Heart right ventricle (tissue), 16 donors: ENCODE measurements at regions not wholly inside any gene's neighbourhood (a gene's known extent, or its start where the extent isn't known, plus 50 kb on each side); places are given as distances from the start of the nearest gene placed in this dataset.

Experiments
- ATAC-seq, 8 donors: fragments of 200-7000 bp; cut with Tn5 transposase; one replicate each; pipeline ENCODE4 v1.9.1; 2020; ENCODE audit warnings: mild to moderate bottlenecking in 8 of 8, moderate library complexity in 8 of 8, moderate number of reproducible peaks in 1 of 8
- DNase-seq, 2 donors: peaks; one replicate each; pipeline ENCODE4 v3.0.0-alpha.2; 2020
- H3K27ac ChIP-seq, 10 donors: fragments of 200-600 bp; sonication (generic) in 2 of 10; one replicate each; pipeline versions ENCODE4 v1.5.0 to v1.8.0; 2020 to 2022; ENCODE audit warnings: mild to moderate bottlenecking in 3 of 10
- H3K27me3 ChIP-seq, 7 donors: fragments of 200-600 bp; one replicate each; pipeline ENCODE4 v1.8.0; 2021 to 2022; ENCODE audit warnings: mild to moderate bottlenecking in 2 of 7
- H3K36me3 ChIP-seq, 9 donors: fragments of 200-600 bp; sonication (generic) in 1 of 9; one replicate each; pipeline versions ENCODE4 v1.5.0 to v1.8.0; 2020 to 2022; ENCODE audit warnings: mild to moderate bottlenecking in 2 of 9
- H3K4me1 ChIP-seq, 9 donors: fragments of 200-600 bp; sonication (generic) in 1 of 9; one replicate each; pipeline versions ENCODE4 v1.5.0 to v1.8.0; 2020 to 2022; ENCODE audit warnings: mild to moderate bottlenecking in 4 of 9
- H3K4me3 ChIP-seq, 10 donors: fragments of 200-600 bp; sonication (generic) in 2 of 10; one replicate each; pipeline versions ENCODE4 v1.5.0 to v1.8.0; 2020 to 2022; ENCODE audit warnings: mild to moderate bottlenecking in 7 of 10, moderate library complexity in 2 of 10
- H3K9me3 ChIP-seq, 11 donors: fragments of 200-600 bp in 10 of 11; sonication (generic) in 2 of 11; one replicate each; pipeline versions ENCODE4 v1.5.0 to v1.8.0; 2013 to 2022; ENCODE audit warnings: mild to moderate bottlenecking in 2 of 11, control low read depth in 1 of 11, moderate library complexity in 1 of 11
- CTCF ChIP-seq, 9 donors: fragments of 200-600 bp; sonication (generic) in 2 of 9; IDR thresholded peaks; one replicate each; pipeline versions ENCODE4 v1.5.0 to v1.8.0; 2021 to 2022; ENCODE audit warnings: antibody characterized with exemption in 9 of 9, mild to moderate bottlenecking in 5 of 9, moderate library complexity in 1 of 9
- WGBS, 2 donors: extraction: QIAGEN DNeasy Blood & Tissue Kit; methylation state at CpG; one replicate each; pipeline ENCODE4 v1.1.7; 2013; ENCODE audit warnings: inconsistent platforms in 1 of 2; 5-methylcytosine and 5-hydroxymethylcytosine counted together
- intact Hi-C, 10 donors: fragments of 100-400 bp; cut with DNase I; formaldehyde crosslinking; loops; one replicate each; pipeline versions ENCODE4 v1.11.1 to v1.14.2; 2022
- donor health status: Arrhythmogenic right ventricular cardiomyopathy.
- donor health status: ischemic (EF 13 %, LVEDD 7.1; RV severe dilation, severe dysfunction).
- donor health status: healthy with polysubstance abuse.
- donor health status: DM: no; HTN: yes; CAD: no.
- donor health status: DM: no; HTN: no; CAD: no.
- donor health status: ischemic (EF 25% LVEDD 6.9; RV normal size, moderate dysfunction).
- donor health status: ischemic (EF 25% LVEDD 5.7; RV mildly dilated, moderate dysfunction).
- donor health status: healthy.
- donor health status: DM: yes; HTN: yes; CAD: no.
- donor health status: Ischemic cardiomyopathy.
- donor health status: ischemic (EF 35%, LVEDD 5.7; RV mildly dilated, moderate dysfunction).
- donor health status: nonischemic (EF 11% LVEDD 7.7; RV severe dilation, severe dysfunction).
- donor health status: DM: yes; HTN: yes; CAD: no.
- donor health status: PGD.
- donor health status: ischemic (EF 29% LVEDD 5.4; RV normal size, mild dysfunction).
- donor health status: nonischemic (EF 23%, LVEDD 6.1; RV moderate dilation, normal function).

- no peak overlapping the region for H3K4me3 ChIP-seq
- DNase-seq (no peak), ATAC-seq (no peak)
- intact Hi-C loops: no loop called here
- no peaks in the 10 kb centered on the region for H3K36me3 ChIP-seq
- no peak for TF ChIP-seq CTCF (IDR thresholded peaks at IDR 0.05)
- H3K27me3 ChIP-seq: peaks cover 0 to 2% (median 0%) of the 10 kb centered on the region in 7 donors
- no peak overlapping the region for H3K27ac ChIP-seq
- WGBS, 2 donors: 50 to 79% methylated on average over 2 of the region's 2 CpGs
- peaks cover 0 to 4% (median 0%) of the 10 kb centered on the region in 9 donors for H3K4me1 ChIP-seq
- no peaks in the 10 kb centered on the region for H3K9me3 ChIP-seq
Observed at GRCh38 chr18:45175511-45175910, 439.8 kb upstream of the SLC14A2 start.

- ATAC-seq (no peak), DNase-seq (no peak)
- H3K4me1 ChIP-seq: no peaks in the 10 kb centered on the region
- no peaks in the 10 kb centered on the region for H3K36me3 ChIP-seq
- no peak overlapping the region for H3K27ac ChIP-seq
- 63 to 67% methylated on average over 3 of the region's 3 CpGs for WGBS, 2 donors
- intact Hi-C loops: no loop called here
- H3K27me3 ChIP-seq: peaks cover 0 to 3% (median 0%) of the 10 kb centered on the region in 7 donors
- H3K4me3 ChIP-seq: no peak overlapping the region
- no peak for TF ChIP-seq CTCF (IDR thresholded peaks at IDR 0.05)
- no peaks in the 10 kb centered on the region for H3K9me3 ChIP-seq
Observed at GRCh38 chr18:45186832-45187231, 428.4 kb upstream of the SLC14A2 start.

GRCh38 chr18:45191795-45192194 lies 423.5 kb upstream of the SLC14A2 start:
- Histone ChIP-seq H3K4me1 (no peaks in the 10 kb centered on the region), H3K4me3 (no peak overlapping the region), H3K36me3 (no peaks in the 10 kb centered on the region), H3K27me3 (peaks cover 0 to 5% (median 0%) of the 10 kb centered on the region in 7 donors), H3K9me3 (no peaks in the 10 kb centered on the region), H3K27ac (no peak overlapping the region)
- DNase-seq (no peak), ATAC-seq (no peak)
- WGBS, 2 donors: 82 to 95% methylated on average over 1 of the region's 1 CpG
- no peak for TF ChIP-seq CTCF (IDR thresholded peaks at IDR 0.05)
- intact Hi-C loops: no loop called here

GRCh38 chr18:45197526-45197970 lies 417.7 kb upstream of the SLC14A2 start:
- Histone ChIP-seq H3K27ac (no peak overlapping the region), H3K4me1 (no peaks in the 10 kb centered on the region), H3K9me3 (peaks cover 0 to 3% (median 0%) of the 10 kb centered on the region in 11 donors), H3K27me3 (peaks cover 0 to 9% (median 0%) of the 10 kb centered on the region in 7 donors), H3K36me3 (no peaks in the 10 kb centered on the region), H3K4me3 (no peak overlapping the region)
- DNase-seq (no peak), ATAC-seq (no peak)
- intact Hi-C loops: no loop called here
- TF ChIP-seq CTCF (IDR thresholded peaks at IDR 0.05): no peak
- 84 to 85% methylated on average over 5 of the region's 5 CpGs for WGBS, 2 donors
